Neural progenitor cell (in vitro differentiated cells): ENCODE measurements at regions not wholly inside any gene's neighbourhood (a gene's known extent, or its start where the extent isn't known, plus 50 kb on each side); places are given as distances from the start of the nearest gene placed in this dataset.

ENCODE experiments used
- DNase-seq: peaks from one replicate; pipeline ENCODE4 v3.0.0-alpha.2; 2016; ENCODE audit warnings: low spot score
- H2AFZ ChIP-seq: fragments of 200-600 bp; sonication (generic); replicated peaks from 2 replicates; pipeline ENCODE4 v1.6.1; 2016; ENCODE audit warnings: antibody characterized with exemption
- H3F3A ChIP-seq: fragments of 200-600 bp; sonication (generic); 2 replicates; pipeline ENCODE4 v1.6.1; 2016; ENCODE audit warnings: antibody characterized with exemption, low read depth
- H3K27ac ChIP-seq: fragments of 200-600 bp; sonication (generic); 2 replicates; pipeline ENCODE4 v1.5.1; 2016; ENCODE audit warnings: mild to moderate bottlenecking
- H3K27me3 ChIP-seq: fragments of 200-600 bp; sonication (generic); 2 replicates; pipeline ENCODE4 v1.6.1; 2016; ENCODE audit warnings: mild to moderate bottlenecking, moderate library complexity
- H3K36me3 ChIP-seq: fragments of 200-600 bp; sonication (generic); 2 replicates; pipeline ENCODE4 v1.5.1; 2016
- H3K4me1 ChIP-seq: fragments of 200-600 bp; sonication (generic); 2 replicates; pipeline ENCODE4 v1.6.1; 2016; ENCODE audit warnings: mixed run types
- H3K4me2 ChIP-seq: fragments of 200-600 bp; sonication (generic); 2 replicates; pipeline ENCODE4 v1.6.1; 2016
- H3K4me3 ChIP-seq: fragments of 200-600 bp; sonication (generic); 2 replicates; pipeline ENCODE4 v1.5.1; 2016
- H3K79me2 ChIP-seq: fragments of 200-600 bp; sonication (generic); 2 replicates; pipeline ENCODE4 v1.6.1; 2016; ENCODE audit warnings: low read depth
- H3K9ac ChIP-seq: fragments of 200-600 bp; sonication (generic); 2 replicates; pipeline ENCODE4 v1.6.1; 2016
- H3K9me3 ChIP-seq: fragments of 200-600 bp; sonication (generic); 2 replicates; pipeline ENCODE4 v1.5.1; 2016; ENCODE audit warnings: low read depth
- H4K20me1 ChIP-seq: fragments of 200-600 bp; sonication (generic); 2 replicates; pipeline ENCODE4 v1.6.1; 2016; ENCODE audit warnings: low read depth
- H3K27ac Mint-ChIP-seq: 3 replicates; pipeline ENCODE4 v1.8.0; 2021; ENCODE audit warnings: mixed read lengths
- H3K27me3 Mint-ChIP-seq: 2 replicates; pipeline ENCODE4 v1.8.0; 2022; ENCODE audit warnings: low read depth, mild to moderate bottlenecking, inconsistent platforms, moderate library complexity, mixed read lengths; ENCODE audit not compliant: insufficient read depth
- H3K36me3 Mint-ChIP-seq: 3 replicates; pipeline ENCODE4 v1.8.0; 2021; ENCODE audit warnings: mixed read lengths
- H3K4me1 Mint-ChIP-seq: 3 replicates; pipeline ENCODE4 v1.8.0; 2021; ENCODE audit warnings: mixed read lengths
- H3K4me3 Mint-ChIP-seq: 3 replicates; pipeline ENCODE4 v1.8.0; 2021; ENCODE audit warnings: mild to moderate bottlenecking, moderate library complexity, mixed read lengths
- H3K9me3 Mint-ChIP-seq: 3 replicates; pipeline ENCODE4 v1.8.0; 2020; ENCODE audit warnings: mixed read lengths
- EZH2 ChIP-seq: fragments of 200-600 bp; sonication (generic); IDR thresholded peaks from 2 replicates; pipeline ENCODE4 v1.6.1; 2017; ENCODE audit warnings: antibody characterized with exemption, mild to moderate bottlenecking, moderate library complexity
- EZH2phosphoT487 ChIP-seq: fragments of 200-600 bp; sonication (generic); IDR thresholded peaks from 2 replicates; pipeline ENCODE4 v1.6.1; 2017; ENCODE audit warnings: antibody characterized with exemption
- TF ChIP-seq, protein P1 (sequence below): fragments of 200-600 bp; sonication (generic); IDR thresholded peaks from 2 replicates; pipeline ENCODE4 v1.5.1; 2017; ENCODE audit warnings: antibody characterized with exemption, mild to moderate bottlenecking

DNA sequence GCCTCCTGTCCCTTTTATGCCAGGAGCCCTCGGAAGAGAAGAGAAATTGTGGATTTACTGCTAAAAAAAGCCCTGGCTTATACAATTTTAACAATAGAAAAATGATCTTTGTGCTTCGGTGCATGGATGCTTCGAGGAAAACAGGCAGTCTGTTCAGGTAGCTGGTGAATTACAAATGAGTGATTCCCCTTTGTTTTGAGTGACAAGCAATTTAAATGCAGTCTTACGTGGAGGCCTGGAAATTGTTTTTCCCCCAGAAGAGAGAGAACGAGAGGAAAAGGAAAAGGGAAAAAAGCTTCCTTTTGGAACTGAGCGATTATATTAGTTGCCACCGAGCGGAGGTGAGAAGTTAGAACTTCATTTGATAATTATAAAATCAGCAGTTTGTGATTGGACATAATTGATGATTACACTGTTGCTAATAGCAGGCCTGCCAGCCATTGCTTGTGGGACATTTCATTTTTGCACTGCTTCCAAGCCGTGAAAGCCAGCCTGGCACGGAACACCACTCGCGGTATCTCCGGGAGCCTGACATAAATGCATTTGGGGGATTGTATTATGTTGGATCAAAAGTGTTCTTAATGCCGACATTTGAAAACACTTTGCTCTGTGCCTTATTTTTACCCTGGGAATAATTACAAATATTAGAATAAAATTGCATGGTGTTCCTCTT, 117.7 kb downstream of the PHETA1 start:
- peak overlapping the region; percentile 27 for H3K27ac Mint-ChIP-seq
- no peak overlapping the region for H3K4me3 ChIP-seq

DNA sequence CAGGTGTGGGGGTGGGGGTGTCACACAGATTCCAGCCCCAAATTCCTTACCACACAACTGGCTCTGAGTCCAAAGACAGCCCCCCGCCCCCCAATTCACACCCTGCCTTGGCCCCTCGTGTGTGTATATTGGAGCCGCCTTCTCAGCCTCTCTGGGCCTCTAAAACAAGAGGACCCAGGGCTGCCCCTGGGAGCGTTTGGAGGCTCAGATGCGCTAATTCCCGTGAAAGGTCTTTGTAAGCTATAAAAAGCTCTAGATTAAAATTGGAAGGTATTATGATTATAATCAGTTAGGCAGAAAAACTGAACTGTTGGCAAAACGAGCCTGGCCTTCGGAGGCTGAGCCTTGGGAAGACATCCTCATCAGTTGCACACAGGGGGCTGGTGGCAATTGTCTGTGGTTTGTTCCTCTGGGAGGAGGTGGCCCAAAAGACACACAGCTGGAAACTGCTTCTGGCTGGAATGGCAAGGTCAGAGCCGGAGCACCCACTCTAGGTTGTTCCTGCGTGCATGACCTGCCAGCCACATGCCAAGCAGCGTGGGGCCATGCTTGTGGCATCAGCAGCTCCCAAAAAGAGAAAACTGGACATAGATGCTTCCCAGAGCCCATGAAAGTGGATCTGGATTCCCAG, 118.5 kb downstream of the PHETA1 start:
- Mint-ChIP-seq H3K27ac (no peak overlapping the region), H3K9me3 (peaks cover 2% of the 10 kb centered on the region), H3K4me1 (peaks cover 31% of the 10 kb centered on the region)

More for the DNA sequence above, 117.7 kb downstream of the PHETA1 start:
- Histone ChIP-seq H3F3A (no peaks in the 10 kb centered on the region), H3K27ac (no peak overlapping the region), H3K79me2 (no peaks in the 10 kb centered on the region), H4K20me1 (no peaks in the 10 kb centered on the region), H3K9me3 (no peaks in the 10 kb centered on the region), H3K9ac (no peak overlapping the region), H3K4me1 (peaks cover 18% of the 10 kb centered on the region), H3K27me3 (no peaks in the 10 kb centered on the region), H3K36me3 (no peaks in the 10 kb centered on the region), H3K4me2 (no peak overlapping the region), H2AFZ (no peak overlapping the region)
- Mint-ChIP-seq H3K36me3 (peaks cover 3% of the 10 kb centered on the region), H3K4me3 (no peak overlapping the region), H3K27me3 (no peaks in the 10 kb centered on the region), H3K4me1 (peaks cover 31% of the 10 kb centered on the region), H3K9me3 (peaks cover 2% of the 10 kb centered on the region)
- DNase-seq: no peak
- TF ChIP-seq EZH2: no peak
- TF ChIP-seq, protein P1, sequence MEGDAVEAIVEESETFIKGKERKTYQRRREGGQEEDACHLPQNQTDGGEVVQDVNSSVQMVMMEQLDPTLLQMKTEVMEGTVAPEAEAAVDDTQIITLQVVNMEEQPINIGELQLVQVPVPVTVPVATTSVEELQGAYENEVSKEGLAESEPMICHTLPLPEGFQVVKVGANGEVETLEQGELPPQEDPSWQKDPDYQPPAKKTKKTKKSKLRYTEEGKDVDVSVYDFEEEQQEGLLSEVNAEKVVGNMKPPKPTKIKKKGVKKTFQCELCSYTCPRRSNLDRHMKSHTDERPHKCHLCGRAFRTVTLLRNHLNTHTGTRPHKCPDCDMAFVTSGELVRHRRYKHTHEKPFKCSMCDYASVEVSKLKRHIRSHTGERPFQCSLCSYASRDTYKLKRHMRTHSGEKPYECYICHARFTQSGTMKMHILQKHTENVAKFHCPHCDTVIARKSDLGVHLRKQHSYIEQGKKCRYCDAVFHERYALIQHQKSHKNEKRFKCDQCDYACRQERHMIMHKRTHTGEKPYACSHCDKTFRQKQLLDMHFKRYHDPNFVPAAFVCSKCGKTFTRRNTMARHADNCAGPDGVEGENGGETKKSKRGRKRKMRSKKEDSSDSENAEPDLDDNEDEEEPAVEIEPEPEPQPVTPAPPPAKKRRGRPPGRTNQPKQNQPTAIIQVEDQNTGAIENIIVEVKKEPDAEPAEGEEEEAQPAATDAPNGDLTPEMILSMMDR: no peak
- TF ChIP-seq EZH2phosphoT487: no peak

DNA sequence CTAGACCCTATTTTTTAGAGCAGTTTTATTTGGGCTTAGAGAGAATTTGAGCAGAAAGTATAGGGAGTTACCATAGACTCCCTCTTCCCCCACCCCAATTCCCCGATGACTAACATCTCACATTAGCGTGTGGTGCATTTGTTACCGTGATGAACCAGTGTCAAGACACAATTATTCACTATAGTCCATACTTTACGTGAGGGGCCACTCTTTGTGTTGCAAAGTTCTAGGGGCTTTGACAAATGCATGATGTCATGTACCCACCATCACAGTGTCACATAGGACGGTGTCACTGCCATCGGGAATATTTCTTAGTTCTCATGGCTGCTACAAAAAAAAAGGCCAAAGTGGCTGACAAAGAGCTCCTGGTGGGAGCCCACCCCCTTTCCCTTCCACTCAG, 119.1 kb downstream of the PHETA1 start:
- Histone ChIP-seq H3F3A (no peaks in the 10 kb centered on the region), H3K9ac (no peak overlapping the region), H3K4me3 (no peak overlapping the region), H3K9me3 (no peaks in the 10 kb centered on the region), H3K27ac (no peak overlapping the region), H3K4me2 (no peak overlapping the region), H3K36me3 (no peaks in the 10 kb centered on the region), H2AFZ (no peak overlapping the region), H3K27me3 (no peaks in the 10 kb centered on the region), H3K4me1 (peaks cover 18% of the 10 kb centered on the region), H4K20me1 (no peaks in the 10 kb centered on the region), H3K79me2 (no peaks in the 10 kb centered on the region)
- DNase-seq: no peak
- Mint-ChIP-seq H3K27me3 (peaks cover 4% of the 10 kb centered on the region), H3K4me3 (no peak overlapping the region), H3K36me3 (peaks cover 4% of the 10 kb centered on the region), H3K4me1 (peaks cover 31% of the 10 kb centered on the region), H3K9me3 (peaks cover 2% of the 10 kb centered on the region), H3K27ac (peak overlapping the region; percentile 16)
- no peak for TF ChIP-seq EZH2
- no peak for TF ChIP-seq EZH2phosphoT487
- TF ChIP-seq, protein P1: no peak

More for the DNA sequence above, 118.5 kb downstream of the PHETA1 start:
- no peaks in the 10 kb centered on the region for H3K36me3 ChIP-seq
- H3K9me3 ChIP-seq: no peaks in the 10 kb centered on the region
- Mint-ChIP-seq H3K4me3 (no peak overlapping the region), H3K36me3 (peaks cover 4% of the 10 kb centered on the region), H3K27me3 (peaks cover under 1% of the 10 kb centered on the region)
- no peaks in the 10 kb centered on the region for H4K20me1 ChIP-seq
- DNase-seq: no peak
- H3K27ac ChIP-seq: no peak overlapping the region
- no peak overlapping the region for H3K9ac ChIP-seq
- no peaks in the 10 kb centered on the region for H3K27me3 ChIP-seq
- H3K4me3 ChIP-seq: no peak overlapping the region
- no peaks in the 10 kb centered on the region for H3K79me2 ChIP-seq
- TF ChIP-seq, protein P1: no peak
- no peak for TF ChIP-seq EZH2phosphoT487
- no peak for TF ChIP-seq EZH2
- no peaks in the 10 kb centered on the region for H3F3A ChIP-seq
- no peak overlapping the region for H2AFZ ChIP-seq
- H3K4me2 ChIP-seq: no peak overlapping the region
- peaks cover 18% of the 10 kb centered on the region for H3K4me1 ChIP-seq
